HG03439 (cell line): ENCODE measurements at regions not wholly inside any gene's neighbourhood (a gene's known extent, or its start where the extent isn't known, plus 50 kb on each side); places are given as distances from the start of the nearest gene placed in this dataset.

Experiments used
- ATAC-seq: cut with Tn5 transposase; IDR thresholded peaks from one replicate; pipeline ENCODE4 v1.9.1; 2021; ENCODE audit warnings: mild to moderate bottlenecking, moderate library complexity; ENCODE audit not compliant: unreplicated experiment

- ATAC-seq = peak; percentile 87
Measured at GRCh38 chr2:15732341-15733077, 140.8 kb downstream of the DDX1 start.

- no peak for ATAC-seq
Measured at GRCh38 chr2:15733867-15734673, 142.4 kb downstream of the DDX1 start.

GRCh38 chr2:15734674-15735483, 143.2 kb downstream of the DDX1 start:
- no peak for ATAC-seq

- ATAC-seq = no peak
Measured at GRCh38 chr2:15735484-15736326, 144.0 kb downstream of the DDX1 start.

- no peak for ATAC-seq
Measured at GRCh38 chr2:15736396-15737180, 144.9 kb downstream of the DDX1 start.

GRCh38 chr2:15737314-15738224, 145.9 kb downstream of the DDX1 start:
- no peak for ATAC-seq

GRCh38 chr2:15738225-15738546, 146.5 kb downstream of the DDX1 start:
- no peak for ATAC-seq

- no peak for ATAC-seq
Measured at GRCh38 chr2:15738943-15739342, 147.3 kb downstream of the DDX1 start.

GRCh38 chr2:15744820-15745219, 153.2 kb downstream of the DDX1 start:
- no peak for ATAC-seq

GRCh38 chr2:15745350-15745749, 153.7 kb downstream of the DDX1 start:
- ATAC-seq = no peak

GRCh38 chr2:15745907-15746702, 154.4 kb downstream of the DDX1 start:
- ATAC-seq = no peak

- ATAC-seq = no peak
Measured at GRCh38 chr2:15746703-15747550, 155.3 kb downstream of the DDX1 start.

- ATAC-seq = no peak
Measured at GRCh38 chr2:15747603-15748471, 156.2 kb downstream of the DDX1 start.

GRCh38 chr2:15748736-15749323, 157.2 kb downstream of the DDX1 start:
- ATAC-seq = no peak

GRCh38 chr2:15749460-15750432, 158.1 kb downstream of the DDX1 start:
- ATAC-seq = no peak
